Esophagus squamous epithelium (tissue), 4 donors: ENCODE measurements at regions not wholly inside any gene's neighbourhood (a gene's known extent, or its start where the extent isn't known, plus 50 kb on each side); places are given as distances from the start of the nearest gene placed in this dataset.

Source experiments
- POLR2A ChIP-seq, 4 donors: fragments of 450-650 bp; IDR thresholded peaks; one replicate each; pipeline ENCODE4 v1.6.1; 2017; ENCODE audit warnings: antibody characterized with exemption in 4 of 4, mild to moderate bottlenecking in 4 of 4, moderate library complexity in 3 of 4
- TF ChIP-seq, protein P1 (sequence below), 6 experiments: fragments of 450-650 bp in 4 of 6; fragments of 200-600 bp in 2 of 6; sonication (generic) in 2 of 6; IDR thresholded peaks; one replicate each; pipeline ENCODE4 v1.5.1; 2016 to 2019; ENCODE audit warnings: antibody characterized with exemption in 6 of 6, mild to moderate bottlenecking in 4 of 6, moderate library complexity in 4 of 6

- TF ChIP-seq POLR2A (IDR thresholded peaks at IDR 0.05) = no peak
- TF ChIP-seq, protein P1, sequence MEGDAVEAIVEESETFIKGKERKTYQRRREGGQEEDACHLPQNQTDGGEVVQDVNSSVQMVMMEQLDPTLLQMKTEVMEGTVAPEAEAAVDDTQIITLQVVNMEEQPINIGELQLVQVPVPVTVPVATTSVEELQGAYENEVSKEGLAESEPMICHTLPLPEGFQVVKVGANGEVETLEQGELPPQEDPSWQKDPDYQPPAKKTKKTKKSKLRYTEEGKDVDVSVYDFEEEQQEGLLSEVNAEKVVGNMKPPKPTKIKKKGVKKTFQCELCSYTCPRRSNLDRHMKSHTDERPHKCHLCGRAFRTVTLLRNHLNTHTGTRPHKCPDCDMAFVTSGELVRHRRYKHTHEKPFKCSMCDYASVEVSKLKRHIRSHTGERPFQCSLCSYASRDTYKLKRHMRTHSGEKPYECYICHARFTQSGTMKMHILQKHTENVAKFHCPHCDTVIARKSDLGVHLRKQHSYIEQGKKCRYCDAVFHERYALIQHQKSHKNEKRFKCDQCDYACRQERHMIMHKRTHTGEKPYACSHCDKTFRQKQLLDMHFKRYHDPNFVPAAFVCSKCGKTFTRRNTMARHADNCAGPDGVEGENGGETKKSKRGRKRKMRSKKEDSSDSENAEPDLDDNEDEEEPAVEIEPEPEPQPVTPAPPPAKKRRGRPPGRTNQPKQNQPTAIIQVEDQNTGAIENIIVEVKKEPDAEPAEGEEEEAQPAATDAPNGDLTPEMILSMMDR (IDR thresholded peaks at IDR 0.05) = no peak
These were observed 85.9 kb upstream of the FSTL4 start for GRCh38 chr5:133698259-133698554.
